ENCODE measurements at regions not wholly inside any gene's neighbourhood (a gene's known extent, or its start where the extent isn't known, plus 50 kb on each side); places are given as distances from the start of the nearest gene placed in this dataset.
A peak's percentile ranks its signal among the peaks of the same experiment; 100 is the strongest.
"Not testable (repeated sequence)": the region's sequence is repeated elsewhere in the genome, so short reads cannot be mapped to it uniquely, and the experiment has no call there.

DNA sequence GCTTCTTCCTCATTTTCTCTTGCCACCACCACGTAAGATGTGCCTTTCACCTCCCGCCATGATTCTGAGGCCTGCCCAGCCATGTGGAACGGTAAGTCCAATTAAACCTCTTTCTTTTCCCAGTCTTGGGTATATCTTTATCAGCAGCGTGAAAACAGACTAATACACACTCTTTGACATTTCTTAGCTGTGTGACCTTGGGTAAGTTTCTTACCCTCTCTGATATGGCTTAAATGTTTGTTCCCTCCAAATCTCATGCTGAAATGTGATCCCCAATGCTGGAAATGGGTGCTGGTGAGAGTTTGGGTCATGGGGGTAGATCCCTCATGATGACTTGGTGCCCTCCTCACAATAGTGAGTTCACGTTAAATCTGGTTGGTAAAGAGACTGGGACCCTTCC, 188.8 kb upstream of the IRX4 start:
- H3K27ac Mint-ChIP-seq = no peak overlapping the region
- no peak for DNase-seq
- no peaks in the 10 kb centered on the region for H3K36me3 Mint-ChIP-seq
- H3K4me3 Mint-ChIP-seq = no peak overlapping the region
- no peaks in the 10 kb centered on the region for H3K4me1 Mint-ChIP-seq
- H3K9me3 Mint-ChIP-seq = no peaks in the 10 kb centered on the region
- H3K27me3 Mint-ChIP-seq = peaks cover 17% of the 10 kb centered on the region

DNA sequence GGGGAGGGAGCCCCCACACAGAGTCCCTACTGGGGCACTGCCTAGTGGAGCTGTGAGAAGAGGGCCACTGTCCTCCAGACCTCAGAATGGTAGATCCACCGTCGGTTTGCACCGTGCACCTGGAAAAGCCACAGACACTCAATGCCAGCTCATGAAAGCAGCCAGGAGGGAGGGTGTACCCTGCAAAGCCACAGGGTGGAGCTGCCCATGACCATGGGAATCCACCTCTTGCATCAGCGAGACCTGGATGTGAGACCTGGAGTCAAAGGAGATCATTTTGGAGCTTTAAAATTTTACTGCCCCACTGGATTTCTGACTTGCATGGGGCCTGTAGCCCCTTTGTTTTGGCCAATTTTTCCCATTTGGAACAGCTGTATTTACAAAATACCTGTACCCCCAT, 188.1 kb upstream of the IRX4 start:
- not testable (repeated sequence) for H3K27ac Mint-ChIP-seq, H3K9me3 Mint-ChIP-seq, H3K36me3 Mint-ChIP-seq, DNase-seq, H3K4me3 Mint-ChIP-seq, H3K4me1 Mint-ChIP-seq
- H3K27me3 Mint-ChIP-seq = peaks cover 20% of the 10 kb centered on the region

DNA sequence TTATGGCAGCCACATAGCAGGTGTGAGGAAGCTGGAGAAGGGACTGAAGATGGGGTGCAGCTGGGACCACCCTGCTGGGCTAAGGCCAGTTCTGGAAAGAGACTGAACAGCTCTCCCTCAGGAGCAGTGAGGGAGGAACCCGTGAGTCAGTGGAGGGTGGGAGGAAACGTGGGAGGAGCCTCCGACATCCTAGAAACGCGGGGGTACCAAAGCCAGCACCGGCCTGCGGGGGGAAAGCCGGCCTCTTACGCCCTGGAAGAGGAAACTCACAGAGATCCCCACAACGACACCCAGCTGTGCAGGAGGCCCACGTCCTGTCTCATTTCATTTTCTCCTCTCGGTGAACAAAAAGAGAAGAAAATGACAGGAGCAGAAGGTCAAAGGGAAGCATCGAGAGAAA, 185.8 kb upstream of the IRX4 start:
- H3K4me3 Mint-ChIP-seq = no peak overlapping the region
- peaks cover under 1% of the 10 kb centered on the region for H3K9me3 Mint-ChIP-seq
- no peaks in the 10 kb centered on the region for H3K36me3 Mint-ChIP-seq
- no peaks in the 10 kb centered on the region for H3K4me1 Mint-ChIP-seq
- no peak for DNase-seq
- H3K27ac Mint-ChIP-seq = no peak overlapping the region
- H3K27me3 Mint-ChIP-seq = peaks cover 27% of the 10 kb centered on the region

DNA sequence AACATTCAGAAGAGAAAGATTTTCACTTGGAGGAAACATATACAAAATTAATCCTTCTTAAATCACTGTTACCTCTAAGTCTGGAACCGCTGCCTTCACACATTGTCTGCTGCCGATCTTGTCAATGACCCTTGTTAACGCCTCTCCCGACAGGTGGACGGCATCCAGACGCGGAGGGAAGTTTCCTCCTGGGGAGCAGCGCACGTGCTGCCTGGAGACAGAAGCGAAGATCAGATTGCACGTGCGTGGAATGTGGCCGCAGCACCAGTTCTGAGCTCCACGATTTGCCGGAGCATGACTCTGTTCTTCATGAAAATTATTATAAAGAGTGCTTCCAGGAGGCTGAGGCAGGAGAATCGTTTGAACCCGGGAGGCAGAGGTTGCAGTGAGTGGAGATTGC, 183.6 kb upstream of the IRX4 start:
- Mint-ChIP-seq H3K9me3 (peaks cover 2% of the 10 kb centered on the region), H3K4me1 (no peaks in the 10 kb centered on the region), H3K27ac (no peak overlapping the region), H3K36me3 (no peaks in the 10 kb centered on the region), H3K27me3 (peaks cover 48% of the 10 kb centered on the region), H3K4me3 (no peak overlapping the region)
- DNase-seq = no peak

DNA sequence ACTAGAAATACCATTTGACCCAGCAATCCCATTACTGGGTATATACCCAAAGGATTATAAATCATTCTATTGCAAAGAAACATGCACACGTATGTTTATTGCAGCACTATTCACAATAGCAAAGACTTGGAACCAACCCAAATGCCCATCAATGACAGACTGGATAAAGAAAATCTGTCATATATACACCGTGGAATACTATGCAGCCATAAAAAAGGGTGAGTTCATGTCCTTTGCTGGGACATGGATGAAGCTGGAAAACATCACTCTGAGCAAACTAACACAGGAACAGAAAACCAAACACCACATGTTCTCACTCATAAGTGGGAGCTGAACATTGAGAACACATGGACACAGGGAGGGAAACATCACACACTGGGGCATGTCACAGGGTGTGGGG, 180.7 kb upstream of the IRX4 start:
- H3K4me3 Mint-ChIP-seq, H3K36me3 Mint-ChIP-seq, H3K4me1 Mint-ChIP-seq, DNase-seq, H3K9me3 Mint-ChIP-seq, H3K27ac Mint-ChIP-seq: not testable (repeated sequence)
- H3K27me3 Mint-ChIP-seq = peaks cover 56% of the 10 kb centered on the region

DNA sequence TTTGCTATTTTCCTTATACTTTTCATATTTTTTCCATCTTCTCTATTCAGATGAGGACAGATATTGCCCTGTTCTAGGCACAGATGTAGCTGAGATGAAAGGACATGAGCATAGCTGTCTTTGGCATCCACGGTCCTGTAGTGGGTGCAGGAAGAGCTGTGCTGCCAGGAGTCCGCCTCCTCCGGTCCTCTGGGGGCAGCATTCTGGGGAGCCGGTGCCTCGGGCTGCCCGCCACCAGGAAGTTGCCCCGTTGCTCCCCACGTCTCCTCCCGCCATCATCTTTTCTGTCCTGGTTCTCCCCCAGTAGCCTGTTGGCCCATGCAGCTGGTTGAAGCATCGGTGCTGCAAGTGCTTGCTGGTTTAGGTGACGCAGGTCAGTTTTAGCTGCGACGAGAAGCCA, 170.0 kb upstream of the IRX4 start:
- H3K9me3 Mint-ChIP-seq = no peaks in the 10 kb centered on the region
- no peak overlapping the region for H3K4me3 Mint-ChIP-seq
- H3K27me3 Mint-ChIP-seq = peaks cover 23% of the 10 kb centered on the region
- no peaks in the 10 kb centered on the region for H3K36me3 Mint-ChIP-seq
- no peaks in the 10 kb centered on the region for H3K4me1 Mint-ChIP-seq
- no peak for DNase-seq
- H3K27ac Mint-ChIP-seq = no peak overlapping the region

DNA sequence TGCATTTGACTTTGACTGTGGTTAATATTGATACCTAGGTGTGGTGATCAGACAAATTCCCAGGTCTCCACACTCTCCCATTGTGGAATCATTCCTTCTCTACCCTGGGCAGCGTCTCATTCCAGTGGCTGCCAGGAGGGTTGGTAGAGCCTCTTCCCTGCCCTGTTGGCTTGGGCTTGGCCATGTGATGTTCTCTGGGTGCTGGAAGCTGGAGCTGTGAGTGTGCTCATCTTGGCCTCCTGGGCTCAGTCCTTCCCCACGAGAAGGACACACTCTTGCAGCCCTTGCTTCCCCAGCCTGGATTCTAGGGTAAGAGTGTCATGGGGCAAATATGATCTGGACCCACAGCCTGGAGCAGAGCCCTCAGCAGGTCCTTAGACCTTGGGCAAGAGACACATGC, 167.2 kb upstream of the IRX4 start:
- H3K27me3 Mint-ChIP-seq = peaks cover 32% of the 10 kb centered on the region
- H3K27ac Mint-ChIP-seq = no peak overlapping the region
- no peak overlapping the region for H3K4me3 Mint-ChIP-seq
- H3K4me1 Mint-ChIP-seq = no peaks in the 10 kb centered on the region
- no peaks in the 10 kb centered on the region for H3K9me3 Mint-ChIP-seq
- no peak for DNase-seq
- no peaks in the 10 kb centered on the region for H3K36me3 Mint-ChIP-seq

DNA sequence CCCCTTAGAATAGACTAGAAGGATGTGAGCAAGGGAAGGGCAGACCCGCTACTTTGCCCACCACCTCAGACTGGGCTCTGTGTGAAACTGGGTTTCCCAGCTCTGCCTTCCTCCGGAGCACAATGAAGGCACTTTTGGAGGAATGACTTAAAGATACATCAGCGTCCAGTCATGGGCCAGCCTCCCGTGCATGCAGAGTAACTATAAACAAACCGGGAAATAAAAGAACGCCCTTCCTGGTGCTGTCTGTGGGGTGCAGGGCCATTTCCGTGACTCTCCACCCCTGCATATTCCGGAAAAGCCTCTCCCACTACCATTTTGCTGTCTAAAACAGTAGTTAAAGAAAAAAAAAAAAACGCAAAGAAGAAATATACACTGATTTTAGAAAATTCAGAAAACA, 165.9 kb upstream of the IRX4 start:
- DNase-seq = no peak
- Mint-ChIP-seq H3K27ac (no peak overlapping the region), H3K36me3 (no peaks in the 10 kb centered on the region), H3K4me1 (no peaks in the 10 kb centered on the region), H3K4me3 (no peak overlapping the region), H3K9me3 (no peaks in the 10 kb centered on the region), H3K27me3 (peaks cover 21% of the 10 kb centered on the region)

DNA sequence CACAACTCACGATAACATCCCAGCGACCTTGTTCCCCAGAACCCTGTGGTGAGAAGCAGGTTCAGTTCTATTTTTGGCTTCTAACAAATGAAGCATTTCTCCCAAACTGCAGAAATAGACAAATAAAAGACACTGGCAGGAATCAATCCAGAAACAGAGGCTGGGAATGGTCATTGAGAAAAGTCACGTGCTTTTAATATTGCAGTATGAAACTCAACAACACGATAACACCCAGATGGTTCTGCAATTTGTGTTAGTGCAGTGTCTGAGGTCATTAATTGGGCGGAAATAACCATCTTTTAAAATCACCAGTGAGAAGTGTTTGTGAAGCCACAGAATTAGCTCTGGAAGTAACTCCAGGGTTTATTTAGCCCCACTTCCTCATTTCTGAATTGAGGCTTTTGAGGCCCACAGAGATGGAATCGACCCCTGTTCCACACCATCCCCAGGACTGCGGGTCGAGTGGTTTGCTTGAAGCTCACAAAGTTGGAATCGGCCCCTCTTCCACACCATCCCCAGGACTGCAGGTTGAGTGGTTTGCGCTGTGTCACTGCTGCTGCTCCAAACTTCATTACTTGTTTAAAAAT, 164.7 kb upstream of the IRX4 start:
- no peak overlapping the region for H3K4me3 Mint-ChIP-seq
- H3K27me3 Mint-ChIP-seq = peaks cover 15% of the 10 kb centered on the region
- no peaks in the 10 kb centered on the region for H3K9me3 Mint-ChIP-seq
- no peak overlapping the region for H3K27ac Mint-ChIP-seq
- DNase-seq = no peak
- no peaks in the 10 kb centered on the region for H3K36me3 Mint-ChIP-seq
- no peaks in the 10 kb centered on the region for H3K4me1 Mint-ChIP-seq

DNA sequence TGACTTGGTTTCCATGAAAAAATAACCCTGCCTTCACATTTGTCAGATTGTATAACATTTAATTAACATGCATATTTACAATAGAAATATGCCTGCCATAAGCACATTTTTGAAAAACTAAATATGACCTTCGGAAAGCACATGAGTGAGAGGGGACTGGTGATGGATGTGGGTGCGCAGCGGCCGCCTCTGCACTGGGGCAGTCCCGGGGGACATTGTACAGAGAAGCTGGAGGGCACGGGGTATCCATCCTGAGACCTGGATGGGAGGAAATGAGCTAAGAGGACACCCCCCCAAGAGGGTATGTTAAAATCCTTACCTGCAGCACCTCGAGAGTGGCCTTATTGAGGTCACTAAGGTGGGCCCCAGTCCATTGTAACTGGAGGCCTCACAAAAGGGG, 161.3 kb upstream of the IRX4 start:
- Mint-ChIP-seq H3K27ac (no peak overlapping the region), H3K27me3 (peaks cover 15% of the 10 kb centered on the region), H3K4me1 (no peaks in the 10 kb centered on the region), H3K9me3 (no peaks in the 10 kb centered on the region), H3K36me3 (no peaks in the 10 kb centered on the region), H3K4me3 (no peak overlapping the region)
- DNase-seq = no peak

DNA sequence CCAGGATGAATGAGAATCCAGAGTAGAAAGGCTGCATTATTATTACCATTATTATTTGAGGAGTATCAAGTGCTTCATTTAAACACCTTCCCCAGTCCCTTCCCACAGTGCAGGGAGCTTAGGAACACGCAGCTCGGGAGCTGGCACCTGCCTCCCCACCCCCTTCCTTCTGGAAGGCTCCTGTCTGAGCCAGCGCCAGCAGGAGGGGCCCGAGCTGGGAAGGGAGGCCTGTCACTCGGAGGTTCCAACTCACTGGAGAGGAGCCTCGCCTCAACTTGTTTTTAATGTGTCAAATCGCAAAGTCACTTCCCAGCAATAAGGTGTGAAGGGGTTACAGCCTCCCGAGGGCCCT, 156.4 kb upstream of the IRX4 start:
- Mint-ChIP-seq H3K27ac (no peak overlapping the region), H3K9me3 (no peaks in the 10 kb centered on the region), H3K27me3 (peaks cover 30% of the 10 kb centered on the region), H3K4me1 (no peaks in the 10 kb centered on the region), H3K36me3 (no peaks in the 10 kb centered on the region), H3K4me3 (no peak overlapping the region)
- DNase-seq = no peak

DNA sequence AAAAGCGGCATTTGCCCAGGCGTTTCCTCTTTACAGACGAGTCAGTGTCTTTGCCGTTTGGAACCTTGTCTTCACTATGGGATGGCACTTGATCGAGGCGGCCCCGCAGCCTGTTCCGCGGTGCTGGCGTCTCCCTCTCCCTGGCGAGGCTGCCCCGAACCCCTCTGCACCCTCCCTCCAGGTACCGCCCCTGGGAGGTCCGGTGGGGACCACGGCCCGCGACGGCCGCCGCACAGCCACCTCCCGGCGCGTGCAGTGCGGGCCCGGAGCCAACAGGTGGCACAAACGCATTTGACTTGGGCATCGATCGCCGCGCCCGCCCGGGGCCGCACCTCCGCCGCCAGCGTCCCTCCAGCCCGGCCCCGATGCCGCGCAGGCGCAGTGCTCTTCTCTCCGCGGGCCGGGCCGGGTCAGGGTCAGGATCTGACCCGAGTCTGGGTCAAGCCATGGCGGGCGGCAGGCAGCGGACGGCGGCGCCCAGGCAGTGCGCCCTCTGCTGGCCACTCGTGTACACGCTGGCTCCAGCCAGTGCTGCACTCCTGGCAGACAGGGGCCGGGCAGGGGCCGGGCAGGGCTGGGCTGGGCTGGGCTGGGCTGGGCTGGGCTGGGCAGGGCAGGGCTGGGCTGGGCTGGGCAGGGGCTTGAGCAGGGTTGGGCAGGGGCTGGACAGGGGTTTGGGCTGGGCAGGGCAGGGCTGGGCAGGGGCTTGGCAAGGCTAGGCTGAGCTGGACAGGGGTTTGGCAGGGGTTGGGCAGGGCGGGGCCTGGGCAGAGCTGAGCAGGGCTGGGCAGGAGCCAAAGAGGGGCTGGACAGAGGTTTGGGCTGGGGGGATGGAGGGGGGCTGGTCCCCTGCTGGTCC, 155.8 kb upstream of the IRX4 start:
- Mint-ChIP-seq H3K4me1 (no peaks in the 10 kb centered on the region), H3K4me3 (peak overlapping the region; percentile 59), H3K27me3 (peaks cover 32% of the 10 kb centered on the region), H3K36me3 (no peaks in the 10 kb centered on the region), H3K27ac (no peak overlapping the region), H3K9me3 (no peaks in the 10 kb centered on the region)
- DNase-seq = peak; percentile 71

DNA sequence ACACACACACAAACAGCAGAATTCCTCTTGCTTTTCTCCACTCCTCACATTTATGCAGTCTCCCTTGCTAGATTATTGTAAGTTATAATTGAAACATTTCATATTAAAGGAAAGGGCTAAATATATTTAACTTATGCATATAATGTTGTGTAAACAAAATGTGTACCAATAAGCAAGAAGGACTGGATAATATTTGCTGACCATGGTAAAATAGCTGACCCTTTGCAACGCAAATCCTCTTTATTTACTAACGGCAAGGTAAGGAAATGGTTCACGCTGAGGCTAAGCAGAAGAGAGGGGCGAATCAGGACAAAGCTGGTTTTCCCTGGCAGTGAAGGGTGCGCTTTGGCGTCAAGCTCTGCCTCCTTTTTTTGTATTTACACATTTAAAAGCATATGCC, 154.2 kb upstream of the IRX4 start:
- no peaks in the 10 kb centered on the region for H3K4me1 Mint-ChIP-seq
- peaks cover 49% of the 10 kb centered on the region for H3K27me3 Mint-ChIP-seq
- no peak overlapping the region for H3K27ac Mint-ChIP-seq
- no peak overlapping the region for H3K4me3 Mint-ChIP-seq
- no peaks in the 10 kb centered on the region for H3K36me3 Mint-ChIP-seq
- DNase-seq = no peak
- no peaks in the 10 kb centered on the region for H3K9me3 Mint-ChIP-seq

DNA sequence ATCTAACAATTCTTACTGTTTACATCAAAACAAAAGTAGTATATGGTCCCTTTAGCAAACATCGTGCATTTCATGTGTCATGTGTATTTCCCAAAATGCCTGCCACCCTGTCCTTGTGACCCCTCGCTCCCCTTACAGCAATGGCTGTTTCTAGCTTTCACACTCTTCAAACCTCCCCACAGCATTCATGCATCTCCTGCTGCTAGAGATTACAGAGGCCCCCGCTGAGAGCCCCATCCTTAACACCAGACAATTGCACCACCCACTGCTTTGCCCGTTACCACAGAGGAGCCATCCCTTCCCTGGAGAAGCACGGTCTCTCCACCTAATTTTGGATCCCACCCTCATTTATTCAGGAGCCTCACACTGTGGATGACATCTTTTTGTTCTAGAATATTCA, 149.7 kb upstream of the IRX4 start:
- Mint-ChIP-seq H3K9me3 (no peaks in the 10 kb centered on the region), H3K27ac (no peak overlapping the region), H3K27me3 (peaks cover 66% of the 10 kb centered on the region), H3K4me1 (no peaks in the 10 kb centered on the region), H3K36me3 (no peaks in the 10 kb centered on the region), H3K4me3 (no peak overlapping the region)
- no peak for DNase-seq

DNA sequence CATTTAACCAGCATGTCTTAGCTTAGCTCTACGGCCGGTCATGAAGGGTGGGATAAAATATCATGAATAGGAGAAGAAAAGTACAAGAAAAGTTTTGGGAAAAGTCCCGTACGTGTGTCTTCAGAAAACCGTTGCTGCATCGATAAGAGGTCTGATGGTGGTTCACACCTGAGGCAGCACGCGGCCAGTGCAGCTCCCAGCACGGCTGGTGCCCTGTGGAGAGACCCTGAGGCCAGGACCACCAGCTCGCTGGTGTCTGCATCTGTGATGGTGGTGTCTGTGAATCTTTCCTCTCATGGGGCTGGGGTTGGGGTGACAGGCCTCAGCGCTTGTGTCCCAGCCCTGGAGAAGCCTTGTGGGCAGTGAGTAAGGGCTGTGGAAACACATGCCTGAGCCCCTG, 148.9 kb upstream of the IRX4 start:
- Mint-ChIP-seq H3K9me3 (no peaks in the 10 kb centered on the region), H3K27me3 (peaks cover 61% of the 10 kb centered on the region), H3K4me3 (no peak overlapping the region), H3K4me1 (no peaks in the 10 kb centered on the region), H3K27ac (no peak overlapping the region), H3K36me3 (no peaks in the 10 kb centered on the region)
- no peak for DNase-seq

DNA sequence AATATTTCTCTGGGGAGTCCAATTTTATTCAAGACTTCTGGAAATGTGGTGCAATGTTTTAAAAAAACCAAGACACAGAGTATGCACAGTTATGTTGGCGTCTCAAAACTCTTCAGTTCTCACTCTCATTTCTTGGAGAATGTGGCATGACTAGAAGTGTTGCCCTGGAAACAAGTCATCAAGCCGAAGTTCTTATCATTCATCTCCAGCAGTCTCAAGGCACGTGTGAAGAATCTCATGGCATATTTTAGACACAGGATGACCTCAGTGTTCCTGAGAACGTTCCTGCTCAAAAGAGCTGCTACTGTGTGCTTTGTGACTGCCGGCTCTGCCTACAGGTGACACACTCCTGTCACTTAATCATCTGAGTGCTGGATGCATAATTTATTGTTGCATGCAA, 147.4 kb upstream of the IRX4 start:
- no peak overlapping the region for H3K4me3 Mint-ChIP-seq

More for the DNA sequence above, 147.4 kb upstream of the IRX4 start:
- Mint-ChIP-seq H3K36me3 (no peaks in the 10 kb centered on the region), H3K27me3 (peaks cover 56% of the 10 kb centered on the region), H3K27ac (no peak overlapping the region), H3K4me1 (no peaks in the 10 kb centered on the region), H3K9me3 (no peaks in the 10 kb centered on the region)
- no peak for DNase-seq

Measured in activated naive CD8-positive, alpha-beta T cell treated with anti-CD3 and anti-CD28 coated beads for 36 hours (primary cell).